ENCODE measurements at regions not wholly inside any gene's neighbourhood (a gene's known extent, or its start where the extent isn't known, plus 50 kb on each side); places are given as distances from the start of the nearest gene placed in this dataset.

DNA sequence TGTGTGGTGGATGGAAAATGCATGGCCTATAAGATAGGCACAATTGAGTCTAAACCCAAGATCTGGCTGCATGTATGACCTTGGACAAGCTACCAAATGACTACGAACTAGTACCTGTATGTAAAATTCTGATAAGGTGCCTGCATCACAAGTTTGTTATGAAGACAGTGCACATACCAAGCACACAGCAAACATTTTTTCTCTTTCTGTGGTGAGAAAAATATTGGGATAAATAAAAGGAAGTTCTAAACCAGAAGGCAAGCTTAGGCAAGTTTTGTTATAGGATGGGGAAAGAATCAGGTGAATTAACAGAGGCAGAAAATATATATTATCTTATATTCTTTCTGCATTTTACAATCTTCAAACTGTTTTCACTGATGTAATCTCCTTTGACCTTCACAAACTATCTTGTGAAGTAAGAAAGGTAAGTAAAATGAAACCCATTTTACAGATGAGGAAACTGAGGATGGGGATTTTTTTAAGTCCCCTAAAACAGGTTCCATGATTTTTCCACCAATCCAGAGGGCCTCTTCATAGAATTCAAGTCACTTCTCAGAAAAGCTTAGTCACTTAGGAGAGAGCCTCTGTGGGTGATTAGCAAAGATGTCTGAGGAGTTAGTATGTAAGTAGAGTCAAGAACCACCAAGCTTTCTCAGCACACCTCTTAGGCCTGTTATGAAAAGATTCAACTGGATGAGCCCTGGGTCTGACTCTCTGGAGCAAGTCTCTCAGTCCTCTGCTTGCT is 132.0 kb upstream of the RAP1B start:
- no peak for DNase-seq (ENCODE audit: low spot score)
- H3K9me3 Mint-ChIP-seq (ENCODE audit: unreplicated experiment), result no peaks in the 10 kb centered on the region
- no peak overlapping the region for H3K4me3 Mint-ChIP-seq (ENCODE audit: unreplicated experiment)
- no peaks in the 10 kb centered on the region for H3K36me3 Mint-ChIP-seq (ENCODE audit: low read depth, unreplicated experiment)
- peaks cover 2% of the 10 kb centered on the region for H3K27me3 Mint-ChIP-seq (ENCODE audit: unreplicated experiment)
- TF ChIP-seq, protein P1, sequence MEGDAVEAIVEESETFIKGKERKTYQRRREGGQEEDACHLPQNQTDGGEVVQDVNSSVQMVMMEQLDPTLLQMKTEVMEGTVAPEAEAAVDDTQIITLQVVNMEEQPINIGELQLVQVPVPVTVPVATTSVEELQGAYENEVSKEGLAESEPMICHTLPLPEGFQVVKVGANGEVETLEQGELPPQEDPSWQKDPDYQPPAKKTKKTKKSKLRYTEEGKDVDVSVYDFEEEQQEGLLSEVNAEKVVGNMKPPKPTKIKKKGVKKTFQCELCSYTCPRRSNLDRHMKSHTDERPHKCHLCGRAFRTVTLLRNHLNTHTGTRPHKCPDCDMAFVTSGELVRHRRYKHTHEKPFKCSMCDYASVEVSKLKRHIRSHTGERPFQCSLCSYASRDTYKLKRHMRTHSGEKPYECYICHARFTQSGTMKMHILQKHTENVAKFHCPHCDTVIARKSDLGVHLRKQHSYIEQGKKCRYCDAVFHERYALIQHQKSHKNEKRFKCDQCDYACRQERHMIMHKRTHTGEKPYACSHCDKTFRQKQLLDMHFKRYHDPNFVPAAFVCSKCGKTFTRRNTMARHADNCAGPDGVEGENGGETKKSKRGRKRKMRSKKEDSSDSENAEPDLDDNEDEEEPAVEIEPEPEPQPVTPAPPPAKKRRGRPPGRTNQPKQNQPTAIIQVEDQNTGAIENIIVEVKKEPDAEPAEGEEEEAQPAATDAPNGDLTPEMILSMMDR (IDR thresholded peaks at IDR 0.05; ENCODE audit: unreplicated experiment), result no peak
- H3K27ac Mint-ChIP-seq (ENCODE audit: unreplicated experiment), result no peak overlapping the region
- H3K4me1 Mint-ChIP-seq (ENCODE audit: unreplicated experiment), result no peaks in the 10 kb centered on the region

DNA sequence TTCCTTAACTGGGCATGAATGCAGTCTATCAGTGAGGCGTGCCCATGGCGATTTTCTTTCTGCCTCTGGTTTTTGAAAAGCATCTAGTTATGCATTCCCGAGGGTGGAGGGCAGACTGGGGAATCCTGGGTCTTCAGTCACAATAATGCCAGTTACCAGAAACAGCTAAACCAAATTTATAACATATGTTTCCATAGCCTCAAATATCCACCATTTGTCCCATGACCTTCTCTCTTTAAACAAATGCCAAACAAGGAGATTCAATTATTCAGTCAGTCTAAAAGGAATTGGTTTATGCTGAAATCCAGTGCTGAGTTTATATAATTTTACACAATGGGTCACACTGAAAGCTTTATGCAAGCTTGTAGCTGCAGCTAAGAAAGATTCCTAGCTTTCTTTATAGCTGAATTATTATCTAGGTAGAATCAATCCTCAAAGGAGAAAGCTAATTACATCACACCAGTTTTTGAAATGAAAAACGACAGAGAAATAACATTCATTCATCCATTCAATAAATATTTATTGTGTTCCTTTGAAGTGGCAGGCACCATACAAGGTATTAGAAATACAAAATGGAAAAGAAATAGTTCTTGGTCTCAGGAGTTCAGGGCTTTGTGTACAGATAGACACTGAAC is 131.3 kb upstream of the RAP1B start:
- no peak overlapping the region for H3K4me3 Mint-ChIP-seq (ENCODE audit: unreplicated experiment)
- no peaks in the 10 kb centered on the region for H3K9me3 Mint-ChIP-seq (ENCODE audit: unreplicated experiment)
- no peaks in the 10 kb centered on the region for H3K36me3 Mint-ChIP-seq (ENCODE audit: low read depth, unreplicated experiment)
- DNase-seq (ENCODE audit: low spot score), result no peak
- H3K4me1 Mint-ChIP-seq (ENCODE audit: unreplicated experiment), result no peaks in the 10 kb centered on the region
- H3K27ac Mint-ChIP-seq (ENCODE audit: unreplicated experiment), result no peak overlapping the region
- TF ChIP-seq, protein P1 (IDR thresholded peaks at IDR 0.05; ENCODE audit: unreplicated experiment), result no peak
- peaks cover 2% of the 10 kb centered on the region for H3K27me3 Mint-ChIP-seq (ENCODE audit: unreplicated experiment)

DNA sequence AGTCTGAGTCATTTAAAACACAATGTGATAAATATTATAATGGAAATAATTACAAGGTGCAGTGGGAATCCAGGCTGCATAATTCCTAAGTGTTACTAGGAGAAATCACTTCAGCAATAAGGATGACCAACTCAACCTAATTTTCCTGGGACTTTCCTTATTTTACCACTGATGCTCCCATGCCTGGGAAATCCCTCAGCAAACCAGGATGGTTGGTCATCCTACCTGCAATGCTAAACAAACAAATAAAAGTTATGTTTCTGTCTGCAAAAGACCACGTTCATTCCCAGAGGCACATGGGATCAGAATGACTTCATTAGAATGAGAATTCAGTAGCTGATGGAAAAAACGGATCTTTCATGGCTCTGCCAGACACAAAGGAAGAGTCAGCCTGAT is 130.8 kb upstream of the RAP1B start:
- no peaks in the 10 kb centered on the region for H3K36me3 Mint-ChIP-seq (ENCODE audit: low read depth, unreplicated experiment)
- TF ChIP-seq, protein P1 (IDR thresholded peaks at IDR 0.05; ENCODE audit: unreplicated experiment), result no peak
- no peaks in the 10 kb centered on the region for H3K4me1 Mint-ChIP-seq (ENCODE audit: unreplicated experiment)
- H3K27me3 Mint-ChIP-seq (ENCODE audit: unreplicated experiment), result peaks cover 2% of the 10 kb centered on the region
- H3K9me3 Mint-ChIP-seq (ENCODE audit: unreplicated experiment), result no peaks in the 10 kb centered on the region
- H3K4me3 Mint-ChIP-seq (ENCODE audit: unreplicated experiment), result no peak overlapping the region
- H3K27ac Mint-ChIP-seq (ENCODE audit: unreplicated experiment), result no peak overlapping the region
- DNase-seq (ENCODE audit: low spot score), result no peak

DNA sequence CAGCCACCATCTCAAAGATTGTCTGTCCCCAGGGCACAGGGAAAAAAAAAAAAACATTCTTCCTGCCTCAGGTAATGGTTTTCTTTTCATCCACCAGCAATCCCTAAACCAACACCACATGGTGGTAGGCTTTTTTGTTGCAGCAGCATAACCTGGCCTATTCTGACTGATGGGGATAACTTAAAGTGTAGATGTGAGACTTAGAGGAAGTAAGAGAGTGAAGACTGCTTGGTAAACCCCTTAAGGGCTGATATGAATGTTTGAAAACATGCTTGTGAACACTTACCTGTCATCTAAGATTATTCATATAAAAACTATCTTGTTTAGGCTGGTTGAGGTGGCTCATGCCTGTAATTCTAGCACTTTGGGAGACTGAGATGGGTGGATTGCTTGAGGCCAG is 130.2 kb upstream of the RAP1B start:
- Mint-ChIP-seq H3K36me3 (ENCODE audit: low read depth, unreplicated experiment) (no peaks in the 10 kb centered on the region), H3K9me3 (ENCODE audit: unreplicated experiment) (no peaks in the 10 kb centered on the region), H3K4me3 (ENCODE audit: unreplicated experiment) (no peak overlapping the region), H3K27ac (ENCODE audit: unreplicated experiment) (no peak overlapping the region), H3K4me1 (ENCODE audit: unreplicated experiment) (no peaks in the 10 kb centered on the region), H3K27me3 (ENCODE audit: unreplicated experiment) (peaks cover 2% of the 10 kb centered on the region)
- DNase-seq (ENCODE audit: low spot score), result no peak
- TF ChIP-seq, protein P1 (IDR thresholded peaks at IDR 0.05; ENCODE audit: unreplicated experiment), result no peak

Measured in endothelial cell (in vitro differentiated cells).